Uterus (tissue), 2 donors: ENCODE measurements at regions not wholly inside any gene's neighbourhood (a gene's known extent, or its start where the extent isn't known, plus 50 kb on each side); places are given as distances from the start of the nearest gene placed in this dataset.

Experiments used
- POLR2A ChIP-seq, 2 donors: fragments of 450-650 bp; IDR thresholded peaks; one replicate each; pipeline ENCODE4 v1.6.1; 2016; ENCODE audit warnings: antibody characterized with exemption in 2 of 2, mild to moderate bottlenecking in 1 of 2, moderate library complexity in 1 of 2
- TF ChIP-seq, protein P1 (sequence below), 4 experiments: fragments of 200-600 bp in 2 of 4; fragments of 450-650 bp in 2 of 4; sonication (generic) in 2 of 4; IDR thresholded peaks; one replicate each; pipeline ENCODE4 v1.5.1; 2016 to 2019; ENCODE audit warnings: antibody characterized with exemption in 4 of 4, mild to moderate bottlenecking in 2 of 4, moderate library complexity in 1 of 4

- TF ChIP-seq, protein P1, sequence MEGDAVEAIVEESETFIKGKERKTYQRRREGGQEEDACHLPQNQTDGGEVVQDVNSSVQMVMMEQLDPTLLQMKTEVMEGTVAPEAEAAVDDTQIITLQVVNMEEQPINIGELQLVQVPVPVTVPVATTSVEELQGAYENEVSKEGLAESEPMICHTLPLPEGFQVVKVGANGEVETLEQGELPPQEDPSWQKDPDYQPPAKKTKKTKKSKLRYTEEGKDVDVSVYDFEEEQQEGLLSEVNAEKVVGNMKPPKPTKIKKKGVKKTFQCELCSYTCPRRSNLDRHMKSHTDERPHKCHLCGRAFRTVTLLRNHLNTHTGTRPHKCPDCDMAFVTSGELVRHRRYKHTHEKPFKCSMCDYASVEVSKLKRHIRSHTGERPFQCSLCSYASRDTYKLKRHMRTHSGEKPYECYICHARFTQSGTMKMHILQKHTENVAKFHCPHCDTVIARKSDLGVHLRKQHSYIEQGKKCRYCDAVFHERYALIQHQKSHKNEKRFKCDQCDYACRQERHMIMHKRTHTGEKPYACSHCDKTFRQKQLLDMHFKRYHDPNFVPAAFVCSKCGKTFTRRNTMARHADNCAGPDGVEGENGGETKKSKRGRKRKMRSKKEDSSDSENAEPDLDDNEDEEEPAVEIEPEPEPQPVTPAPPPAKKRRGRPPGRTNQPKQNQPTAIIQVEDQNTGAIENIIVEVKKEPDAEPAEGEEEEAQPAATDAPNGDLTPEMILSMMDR (IDR thresholded peaks at IDR 0.05): no peak
- TF ChIP-seq POLR2A (IDR thresholded peaks at IDR 0.05): no peak
Measured at GRCh38 chr14:101169267-101169666, 265.7 kb upstream of the RTL1 start.
